Testis (tissue), 2 donors: ENCODE measurements at regions not wholly inside any gene's neighbourhood (a gene's known extent, or its start where the extent isn't known, plus 50 kb on each side); places are given as distances from the start of the nearest gene placed in this dataset.

Source experiments
- CTCF ChIP-seq, 3 experiments: fragments of 450-650 bp in 2 of 3; fragments of 200-600 bp in 1 of 3; sonication (generic) in 1 of 3; IDR thresholded peaks; one replicate each; pipeline ENCODE4 v1.5.1; 2016 to 2019; ENCODE audit warnings: antibody characterized with exemption in 3 of 3, mild to moderate bottlenecking in 2 of 3, moderate library complexity in 1 of 3
- POLR2A ChIP-seq: fragments of 450-650 bp; IDR thresholded peaks from one replicate; pipeline ENCODE4 v1.6.1; 2017; ENCODE audit warnings: antibody characterized with exemption, mild to moderate bottlenecking, moderate library complexity

- TF ChIP-seq CTCF (IDR thresholded peaks at IDR 0.05): no peak
- no peak for TF ChIP-seq POLR2A
Observed at GRCh38 chr15:96764501-96764900, 434.0 kb downstream of the NR2F2 start.
